ENCODE measurements at regions not wholly inside any gene's neighbourhood (a gene's known extent, or its start where the extent isn't known, plus 50 kb on each side); places are given as distances from the start of the nearest gene placed in this dataset.
"Not testable (repeated sequence)": the region's sequence is repeated elsewhere in the genome, so short reads cannot be mapped to it uniquely, and the experiment has no call there.

GRCh38 chr9:115411993-115412452, 294.1 kb upstream of the TNC start:
- DNase-seq, result no peak

GRCh38 chr9:115412656-115413055, 294.7 kb upstream of the TNC start:
- no peak for DNase-seq

GRCh38 chr9:115413304-115413703, 295.3 kb upstream of the TNC start:
- no peak for DNase-seq

GRCh38 chr9:115413766-115414382, 295.9 kb upstream of the TNC start:
- no peak for DNase-seq

- DNase-seq, result no peak
These were observed 296.6 kb upstream of the TNC start for GRCh38 chr9:115414561-115414960.

- DNase-seq, result no peak
These were observed 297.5 kb upstream of the TNC start for GRCh38 chr9:115415450-115415849.

GRCh38 chr9:115416299-115416698, 298.3 kb upstream of the TNC start:
- no peak for DNase-seq

- DNase-seq, result not testable (repeated sequence)
These were observed 300.2 kb upstream of the TNC start for GRCh38 chr9:115418181-115418580.

- DNase-seq, result no peak
These were observed 305.0 kb upstream of the TNC start for GRCh38 chr9:115422932-115423440.

GRCh38 chr9:115423646-115424045, 305.7 kb upstream of the TNC start:
- DNase-seq, result no peak

- no peak for DNase-seq
These were observed 307.6 kb upstream of the TNC start for GRCh38 chr9:115425601-115426000.

GRCh38 chr9:115437418-115437817, 319.5 kb upstream of the TNC start:
- DNase-seq, result no peak

- no peak for DNase-seq
These were observed 321.7 kb upstream of the TNC start for GRCh38 chr9:115439641-115440040.

GRCh38 chr9:115442054-115442453, 324.1 kb upstream of the TNC start:
- no peak for DNase-seq

GRCh38 chr9:115443890-115444289, 325.9 kb upstream of the TNC start:
- no peak for DNase-seq

GRCh38 chr9:115444959-115445358, 327.0 kb upstream of the TNC start:
- DNase-seq, result no peak

- DNase-seq, result no peak
These were observed 327.7 kb upstream of the TNC start for GRCh38 chr9:115445655-115446054.

- DNase-seq, result no peak
These were observed 338.6 kb upstream of the TNC start for GRCh38 chr9:115456515-115456914.

GRCh38 chr9:115461280-115461679, 343.3 kb upstream of the TNC start:
- DNase-seq, result no peak

- no peak for DNase-seq
These were observed 344.7 kb upstream of the TNC start for GRCh38 chr9:115462623-115463022.

GRCh38 chr9:115466756-115467155, 348.8 kb upstream of the TNC start:
- no peak for DNase-seq

GRCh38 chr9:115469841-115470240, 351.9 kb upstream of the TNC start:
- no peak for DNase-seq

GRCh38 chr9:115473032-115473431, 355.1 kb upstream of the TNC start:
- not testable (repeated sequence) for DNase-seq

GRCh38 chr9:115481769-115482168, 363.8 kb upstream of the TNC start:
- DNase-seq, result no peak

- no peak for DNase-seq
These were observed 364.8 kb upstream of the TNC start for GRCh38 chr9:115482747-115483146.

Measured in activated CD4-positive, alpha-beta T cell treated with anti-CD3 and anti-CD28 coated beads, Interleukin-2, amount 50 U/mL, for 48 hours (primary cell).